Fibroblast of pulmonary artery (primary cell): ENCODE measurements at regions not wholly inside any gene's neighbourhood (a gene's known extent, or its start where the extent isn't known, plus 50 kb on each side); places are given as distances from the start of the nearest gene placed in this dataset.

Experiments
- DNase-seq: peaks from one replicate; pipeline ENCODE4 v3.0.0-alpha.2; 2010; ENCODE audit warnings: low read depth
- H3K4me3 ChIP-seq: replicated peaks from 2 replicates; pipeline ENCODE4 v1.5.1; 2011; ENCODE audit warnings: low read depth, mild to moderate bottlenecking, control low read depth, low read length, moderate library complexity
- CTCF ChIP-seq: IDR thresholded peaks from 2 replicates; pipeline ENCODE4 v1.5.1; 2011; ENCODE audit warnings: mild to moderate bottlenecking, control low read depth, low read length, inconsistent platforms; ENCODE audit errors: missing control alignments

GRCh38 chr20:57061051-57061900 lies 205.2 kb downstream of the BMP7 start:
- peak; percentile 3 for DNase-seq
- H3K4me3 ChIP-seq, result no peak overlapping the region
- TF ChIP-seq CTCF, result peak; percentile 14

DNA sequence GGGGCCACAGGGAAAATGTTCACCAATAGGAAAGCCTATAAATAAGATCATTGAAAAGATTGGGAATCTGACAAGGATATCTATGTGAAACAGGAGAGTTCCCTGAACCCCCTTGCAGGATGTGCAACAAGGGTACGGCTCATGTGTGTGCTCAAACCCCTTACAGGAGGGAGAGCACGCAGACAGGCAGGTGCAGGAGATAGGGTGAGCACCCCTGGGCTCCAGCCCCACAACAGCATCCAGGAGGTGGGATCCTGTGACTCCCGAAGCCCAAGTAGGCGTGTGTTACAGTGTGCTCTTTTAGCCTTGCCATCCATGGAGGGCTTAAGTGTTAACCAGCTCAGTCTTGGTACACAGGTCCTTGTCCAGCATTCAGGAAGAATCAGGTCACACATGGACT lies 204.2 kb downstream of the BMP7 start:
- no peak for TF ChIP-seq CTCF
- DNase-seq, result no peak
- H3K4me3 ChIP-seq, result no peak overlapping the region

GRCh38 chr20:57062696-57063270 lies 203.7 kb downstream of the BMP7 start:
- H3K4me3 ChIP-seq, result no peak overlapping the region
- DNase-seq, result no peak
- no peak for TF ChIP-seq CTCF

DNA sequence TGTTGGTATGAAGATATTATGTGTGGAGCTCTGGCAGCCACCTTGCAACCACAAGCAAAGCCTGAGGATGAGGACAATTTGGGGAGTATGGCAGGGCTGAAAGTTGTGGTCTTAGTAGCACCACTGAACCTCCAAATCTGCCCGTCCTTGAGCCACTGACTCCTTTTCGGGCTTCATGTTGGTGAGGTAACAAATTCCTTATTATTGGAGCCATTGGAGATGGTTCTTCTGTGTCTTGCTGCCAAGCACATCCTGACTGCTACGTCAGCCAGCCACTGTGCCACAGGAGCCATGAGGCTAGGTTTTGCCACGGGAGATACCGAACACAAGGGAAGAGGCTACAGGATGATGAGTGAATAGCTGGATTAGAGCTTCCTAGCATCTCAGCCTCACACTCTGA lies 201.6 kb downstream of the BMP7 start:
- H3K4me3 ChIP-seq, result no peak overlapping the region
- no peak for DNase-seq
- TF ChIP-seq CTCF, result no peak

DNA sequence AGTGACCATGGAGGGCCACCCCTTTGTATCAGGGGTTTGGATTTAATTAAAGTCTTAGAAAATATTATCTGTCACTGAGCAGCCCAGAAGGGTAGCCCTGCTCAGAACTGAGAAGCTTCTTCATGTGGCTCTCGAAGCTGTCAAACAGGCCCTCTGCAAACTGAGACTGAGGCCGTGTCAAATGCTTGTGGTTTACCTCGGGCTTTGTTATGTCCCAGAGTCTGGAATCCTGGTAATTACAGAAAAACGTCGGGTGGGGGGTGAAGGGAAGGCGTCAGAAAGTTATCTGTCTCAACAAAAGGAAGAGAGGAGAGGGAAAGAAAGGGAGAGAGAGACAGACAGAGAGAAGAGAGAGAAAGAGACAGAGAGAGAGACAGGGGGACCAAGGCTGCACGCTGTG lies 200.8 kb downstream of the BMP7 start:
- no peak overlapping the region for H3K4me3 ChIP-seq
- TF ChIP-seq CTCF, result no peak
- DNase-seq, result no peak

DNA sequence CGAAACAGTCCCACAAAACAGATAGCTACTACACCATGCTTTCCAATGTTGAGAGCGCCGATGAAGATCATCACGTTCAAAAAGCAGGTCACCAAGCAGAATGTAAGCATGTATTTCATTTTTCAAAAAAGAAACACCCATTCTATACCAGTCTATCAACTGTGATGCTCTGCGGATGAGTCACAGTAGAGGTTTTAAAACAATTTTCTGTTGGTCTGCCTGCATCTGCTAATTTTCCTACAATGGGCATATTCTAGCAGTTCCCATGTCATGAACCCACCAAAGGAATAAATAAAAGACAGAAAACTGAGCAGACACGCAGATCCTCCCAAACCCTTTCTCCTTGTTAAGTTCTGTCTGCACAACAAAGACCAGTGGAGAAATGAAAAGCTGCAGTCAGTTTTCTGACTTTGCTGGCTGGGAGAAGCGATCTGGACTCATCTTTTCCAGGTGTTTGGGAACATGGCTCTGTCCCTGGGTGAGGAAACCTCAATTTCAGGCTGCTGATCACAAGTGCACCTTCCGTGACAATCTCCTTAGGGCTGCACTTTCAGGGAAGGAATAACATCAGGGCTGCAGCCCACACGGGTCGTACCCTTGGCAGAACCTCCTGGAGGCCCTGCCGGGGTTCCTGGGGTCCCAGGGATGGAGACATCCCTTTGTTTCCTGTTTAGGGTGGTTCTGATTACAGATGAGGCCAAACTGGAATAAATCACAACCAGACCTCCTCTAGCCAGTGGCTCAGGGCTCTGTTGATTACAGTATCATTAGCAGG lies 200.1 kb downstream of the BMP7 start:
- no peak for TF ChIP-seq CTCF
- H3K4me3 ChIP-seq, result no peak overlapping the region
- no peak for DNase-seq
